Amniotic epithelial cell (primary cell): ENCODE measurements at regions not wholly inside any gene's neighbourhood (a gene's known extent, or its start where the extent isn't known, plus 50 kb on each side); places are given as distances from the start of the nearest gene placed in this dataset.
"Not testable (repeated sequence)": the region's sequence is repeated elsewhere in the genome, so short reads cannot be mapped to it uniquely, and the experiment has no call there.

Experiments used
- DNase-seq: peaks from one replicate; pipeline ENCODE4 v3.0.0-alpha.2; 2010; ENCODE audit warnings: low read depth

GRCh38 chr14:83298016-83298415 is 1764.4 kb upstream of the SEL1L start:
- DNase-seq = not testable (repeated sequence)

DNA sequence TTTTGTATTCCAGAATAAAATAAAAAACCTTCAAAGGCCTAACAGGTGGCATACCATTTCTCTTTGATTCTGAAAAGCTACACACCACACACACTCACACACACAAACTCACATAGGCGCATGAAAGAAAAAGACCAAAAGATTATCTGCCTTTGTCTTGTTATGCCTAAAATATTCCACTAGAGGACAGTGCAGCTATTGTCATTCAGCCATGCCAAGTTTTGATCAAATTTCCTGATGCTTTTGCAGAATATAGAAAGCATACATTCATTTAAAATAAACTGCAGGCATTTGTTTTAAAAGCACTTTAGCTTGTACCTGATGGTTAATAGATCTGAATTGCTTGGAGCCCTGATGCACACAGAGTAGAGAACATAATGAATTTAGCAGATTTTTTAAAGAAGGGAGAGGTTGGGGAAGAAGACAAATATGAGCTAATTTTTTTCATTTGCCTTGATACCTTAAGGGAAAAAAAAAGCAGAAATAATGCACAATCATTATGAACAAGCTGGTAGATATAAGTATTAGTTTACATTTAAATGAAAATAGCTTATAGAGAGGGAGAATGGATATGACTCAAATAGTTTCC is 1766.9 kb upstream of the SEL1L start:
- peak; percentile 58 for DNase-seq

GRCh38 chr14:83301791-83302190 is 1768.1 kb upstream of the SEL1L start:
- no peak for DNase-seq

DNA sequence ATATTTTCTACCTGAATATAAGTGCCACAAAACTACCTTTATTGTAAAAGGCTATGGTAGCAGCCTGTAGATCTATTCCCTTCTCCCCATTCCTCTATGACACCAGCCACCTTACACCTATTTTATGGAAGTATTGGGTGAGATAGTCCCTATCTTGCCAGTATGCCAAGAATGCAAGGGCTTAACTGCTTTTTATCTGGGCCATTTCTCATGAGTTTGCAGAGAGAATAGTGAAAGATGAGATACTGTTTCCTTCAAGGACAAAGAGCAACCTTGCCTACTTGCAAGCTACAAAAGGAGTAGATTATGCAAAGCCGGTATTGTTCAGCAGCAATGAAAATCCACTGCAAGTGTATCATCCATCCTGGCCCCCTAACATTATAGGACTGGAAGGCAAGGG is 1775.6 kb upstream of the SEL1L start:
- DNase-seq = no peak

DNA sequence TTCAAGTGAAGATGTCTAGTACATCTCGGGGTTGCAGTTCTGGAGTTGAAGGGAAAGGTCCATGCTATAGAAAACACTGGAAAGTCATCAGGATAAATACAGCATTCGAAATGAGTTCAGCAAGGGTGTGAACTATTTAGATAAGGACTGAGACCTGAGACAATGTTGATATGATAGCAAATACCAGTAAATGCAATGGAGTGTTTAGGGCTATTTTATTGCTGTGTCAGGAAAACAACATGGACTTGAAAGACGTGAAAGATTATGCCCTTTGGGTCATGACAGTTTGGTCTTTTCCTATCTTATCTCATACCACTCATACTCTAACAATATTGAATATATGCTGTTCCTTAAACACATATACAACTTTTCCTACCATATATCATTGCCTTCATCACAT is 1776.2 kb upstream of the SEL1L start:
- DNase-seq = no peak

DNA sequence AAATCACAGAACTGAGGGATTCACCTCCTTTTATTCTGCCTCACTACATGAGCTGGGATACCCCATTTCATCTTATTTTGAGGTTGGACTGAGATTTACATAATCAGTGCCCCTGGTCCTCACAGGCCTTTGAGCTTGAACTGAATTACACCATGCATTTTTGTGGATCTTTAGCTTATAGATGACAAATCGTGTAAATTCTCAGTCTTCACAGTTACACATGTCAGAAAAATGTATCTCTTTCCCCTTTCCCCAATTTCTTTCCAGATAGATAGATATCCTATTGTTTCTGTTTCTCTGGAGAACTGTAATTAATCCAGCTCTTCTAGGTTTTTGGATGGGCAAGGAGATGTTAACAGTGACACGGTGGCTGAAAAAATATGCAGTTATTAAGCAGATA is 1778.9 kb upstream of the SEL1L start:
- no peak for DNase-seq

DNA sequence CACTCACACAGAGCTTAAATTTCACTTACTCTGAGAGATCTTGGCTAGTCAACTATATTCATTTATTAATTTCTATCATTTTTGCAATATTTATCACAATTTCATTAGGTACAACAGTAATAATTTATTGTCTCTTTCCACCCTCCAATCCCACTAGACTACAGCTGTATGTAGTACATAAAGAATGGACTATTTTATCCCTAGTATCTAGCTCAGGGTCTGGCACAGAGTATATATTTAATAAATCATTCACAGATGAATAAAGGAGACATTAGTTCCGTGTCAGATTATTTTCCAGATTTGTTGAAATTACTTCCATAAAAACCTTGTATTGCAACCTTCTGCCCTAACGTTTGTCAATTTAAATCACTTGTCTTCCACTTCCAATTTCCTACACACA is 1781.1 kb upstream of the SEL1L start:
- no peak for DNase-seq

DNA sequence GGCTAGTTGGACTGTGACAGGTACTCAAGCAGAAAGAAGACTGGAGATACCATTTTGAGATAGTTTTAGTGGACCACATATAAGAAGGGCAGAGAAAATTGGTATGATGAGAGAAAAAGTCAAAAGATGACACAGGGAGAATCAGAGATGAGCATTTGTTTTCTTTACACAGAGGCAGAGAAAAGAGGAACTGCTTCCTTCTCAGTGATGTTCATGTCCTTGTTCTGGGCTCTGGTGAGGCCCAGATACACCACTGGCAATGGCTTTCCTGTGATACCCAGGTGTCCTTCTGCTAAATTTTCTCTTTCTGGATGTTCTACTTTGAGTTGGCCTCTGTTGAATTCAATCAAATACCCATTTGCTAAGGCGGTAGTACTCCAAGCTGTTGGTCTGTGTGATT is 1782.7 kb upstream of the SEL1L start:
- DNase-seq = no peak

DNA sequence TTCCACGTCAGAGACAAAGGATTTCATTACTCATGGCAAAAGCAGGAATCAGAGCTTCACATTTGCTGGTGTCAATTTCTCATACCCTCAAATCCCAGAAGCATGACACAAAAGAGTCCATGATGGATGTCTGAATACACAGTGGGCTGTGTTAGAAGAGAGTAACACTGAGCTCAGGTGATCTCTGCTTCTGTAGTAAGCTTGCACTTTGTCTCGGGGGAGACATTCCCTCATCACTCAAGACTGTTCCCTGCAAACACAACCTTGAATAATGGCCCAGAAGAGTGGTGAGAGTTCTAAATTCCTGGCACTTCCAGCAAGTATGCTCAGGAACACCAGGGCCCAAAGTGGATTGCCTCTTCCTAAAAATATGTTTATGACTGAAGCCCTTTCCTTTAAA is 1787.2 kb upstream of the SEL1L start:
- DNase-seq = no peak

DNA sequence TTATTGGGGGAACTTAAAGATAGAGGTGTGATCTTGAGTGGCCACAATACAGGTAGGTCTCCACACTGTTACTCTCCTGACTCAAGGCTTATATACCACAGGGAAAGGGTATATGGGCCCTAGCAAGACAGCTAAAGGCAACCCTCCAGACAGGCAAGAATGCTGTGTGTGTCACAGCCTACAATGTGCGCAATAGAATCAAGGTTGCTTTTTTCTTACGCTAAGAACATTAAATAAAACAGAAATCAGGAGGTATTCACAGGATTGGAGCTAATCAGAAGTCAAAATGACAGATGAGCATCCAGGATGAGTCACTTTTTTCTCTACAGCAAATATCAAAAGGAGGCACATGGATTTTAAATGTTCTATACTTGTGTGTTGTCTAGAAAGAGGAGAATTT is 1797.9 kb upstream of the SEL1L start:
- peak; percentile 6 for DNase-seq

- no peak for DNase-seq
These were observed 1808.9 kb upstream of the SEL1L start for GRCh38 chr14:83342590-83342989.

GRCh38 chr14:83347874-83348273 is 1814.2 kb upstream of the SEL1L start:
- peak; percentile 39 for DNase-seq

DNA sequence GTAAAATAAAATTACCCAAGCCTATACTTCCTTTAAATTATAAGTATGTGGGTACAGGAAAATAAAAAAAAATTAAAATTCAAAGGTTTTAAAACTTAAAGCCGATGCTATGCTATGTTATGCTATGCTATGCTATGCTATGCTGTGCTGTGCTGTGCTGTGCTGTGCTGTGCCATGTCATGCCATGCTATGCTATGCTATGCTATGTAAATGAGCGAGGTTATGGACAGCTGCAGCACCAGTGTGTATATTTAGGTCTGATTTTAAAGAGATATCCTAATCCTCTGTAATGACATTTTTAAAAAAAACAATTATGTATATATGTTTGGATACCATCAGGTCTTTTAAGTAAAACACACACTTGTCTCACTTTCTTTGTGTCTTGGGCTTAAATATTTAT is 1822.0 kb upstream of the SEL1L start:
- no peak for DNase-seq

- DNase-seq = no peak
These were observed 1822.4 kb upstream of the SEL1L start for GRCh38 chr14:83356080-83356479.

GRCh38 chr14:83372271-83372670 is 1838.6 kb upstream of the SEL1L start:
- DNase-seq = no peak

- no peak for DNase-seq
These were observed 1845.8 kb upstream of the SEL1L start for GRCh38 chr14:83379436-83379835.

DNA sequence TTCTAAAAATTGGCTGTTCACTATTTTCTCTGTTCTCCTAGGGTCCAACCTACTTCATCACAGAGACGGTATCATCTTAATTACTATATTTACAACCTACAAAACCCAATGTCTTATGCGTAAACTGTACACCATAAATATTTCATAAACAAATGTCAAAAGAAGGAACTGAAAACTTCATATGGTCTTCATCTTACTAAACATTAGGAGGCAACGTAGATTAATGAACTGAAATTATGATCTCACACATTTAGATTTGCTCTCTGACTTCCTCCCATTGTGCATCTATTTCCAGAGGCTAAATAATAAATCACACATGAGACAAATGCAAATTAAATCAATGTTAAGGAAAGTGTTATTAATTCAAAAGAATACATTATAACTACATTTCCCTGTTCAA is 1850.6 kb upstream of the SEL1L start:
- DNase-seq = no peak

- no peak for DNase-seq
These were observed 1861.7 kb upstream of the SEL1L start for GRCh38 chr14:83395321-83395720.

GRCh38 chr14:83416476-83416875 is 1882.8 kb upstream of the SEL1L start:
- no peak for DNase-seq

DNA sequence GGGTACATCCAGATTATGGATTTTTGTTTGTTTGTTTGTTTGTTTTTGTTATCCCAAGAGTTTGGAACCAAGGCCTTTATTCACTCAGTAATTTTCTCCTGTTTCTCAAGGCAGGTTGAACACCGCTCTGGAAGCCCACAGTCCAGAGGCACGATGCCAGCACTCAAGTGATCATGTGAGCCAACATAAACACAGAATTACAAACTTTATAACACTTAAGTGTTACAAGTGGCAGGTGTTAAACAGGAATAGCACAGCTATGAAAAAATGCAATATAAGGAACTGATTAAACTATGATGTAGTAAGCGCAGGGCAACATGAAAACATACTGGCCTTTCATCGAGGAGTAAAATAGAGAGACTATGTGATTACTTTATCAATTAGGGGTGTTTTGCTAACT is 1885.8 kb upstream of the SEL1L start:
- DNase-seq = no peak

- no peak for DNase-seq
These were observed 1888.1 kb upstream of the SEL1L start for GRCh38 chr14:83421711-83422110.

DNA sequence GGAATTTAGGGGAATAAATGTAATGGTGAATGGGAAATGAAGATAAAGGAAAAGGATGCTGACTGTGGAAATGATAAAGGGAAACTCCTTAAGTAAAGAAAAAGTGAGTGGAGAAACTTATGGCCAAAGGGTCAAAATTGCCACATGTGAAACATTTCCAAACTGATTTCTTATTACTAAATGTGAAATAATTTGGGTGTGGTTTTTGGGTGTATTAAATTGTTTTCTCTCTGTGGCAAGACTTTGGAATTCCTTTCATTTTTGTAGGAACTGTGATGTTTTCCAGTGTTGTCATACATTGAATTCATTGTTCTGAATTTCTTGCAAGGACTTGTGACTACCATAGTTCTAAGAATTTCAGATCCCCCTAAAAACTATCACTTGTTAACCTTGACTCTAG is 1891.5 kb upstream of the SEL1L start:
- peak; percentile 71 for DNase-seq

DNA sequence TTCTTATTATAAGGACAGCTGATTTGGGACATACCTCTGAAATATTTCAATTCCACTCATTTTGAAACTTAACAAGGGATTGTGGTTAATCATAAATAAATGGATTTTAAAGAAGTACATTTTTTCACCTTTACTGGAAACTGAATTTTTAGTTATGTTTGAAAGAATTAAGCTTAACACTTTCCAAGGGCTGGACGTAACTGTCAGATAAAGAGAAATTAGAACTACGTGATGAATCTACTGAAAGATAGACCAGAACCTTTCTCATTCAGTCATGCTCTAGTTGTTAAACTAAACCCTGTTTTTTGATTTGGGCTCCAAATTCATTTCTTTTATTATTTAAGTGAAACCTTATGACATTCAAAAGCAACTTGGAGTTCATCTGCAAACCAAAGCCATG is 1892.1 kb upstream of the SEL1L start:
- no peak for DNase-seq

- DNase-seq = peak; percentile 60
These were observed 1900.0 kb upstream of the SEL1L start for GRCh38 chr14:83433618-83434017.

- no peak for DNase-seq
These were observed 1908.1 kb upstream of the SEL1L start for GRCh38 chr14:83441801-83442200.
